ENCODE measurements at regions not wholly inside any gene's neighbourhood (a gene's known extent, or its start where the extent isn't known, plus 50 kb on each side); places are given as distances from the start of the nearest gene placed in this dataset.
"Not testable (repeated sequence)": the region's sequence is repeated elsewhere in the genome, so short reads cannot be mapped to it uniquely, and the experiment has no call there.

DNA sequence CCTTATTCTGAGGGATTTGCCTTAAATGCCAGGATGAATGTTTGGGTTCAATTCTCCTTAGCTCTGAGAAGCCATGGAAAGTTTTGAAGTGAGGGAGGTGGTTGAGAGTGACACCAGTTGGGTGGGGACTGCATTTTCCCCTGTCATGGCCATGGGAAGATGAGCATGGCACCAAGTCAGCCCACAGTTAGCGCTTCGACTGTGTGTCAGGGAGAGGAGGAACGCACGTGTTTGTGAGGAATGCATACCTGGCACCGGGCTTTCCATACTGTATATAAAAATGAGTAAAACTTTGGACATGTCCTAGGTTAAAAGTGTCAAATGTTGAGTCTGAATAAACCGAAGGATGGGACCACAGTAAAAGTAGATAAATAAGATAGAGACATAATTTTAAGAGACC, 187.5 kb upstream of the KL start:
- in situ Hi-C loops (cut with HindIII; ENCODE audit: low pct_unique_long_range_greater_than_20kb, low sequenced_read_pairs) = no loop called here
- no peak for DNase-seq (ENCODE audit: low read depth)

DNA sequence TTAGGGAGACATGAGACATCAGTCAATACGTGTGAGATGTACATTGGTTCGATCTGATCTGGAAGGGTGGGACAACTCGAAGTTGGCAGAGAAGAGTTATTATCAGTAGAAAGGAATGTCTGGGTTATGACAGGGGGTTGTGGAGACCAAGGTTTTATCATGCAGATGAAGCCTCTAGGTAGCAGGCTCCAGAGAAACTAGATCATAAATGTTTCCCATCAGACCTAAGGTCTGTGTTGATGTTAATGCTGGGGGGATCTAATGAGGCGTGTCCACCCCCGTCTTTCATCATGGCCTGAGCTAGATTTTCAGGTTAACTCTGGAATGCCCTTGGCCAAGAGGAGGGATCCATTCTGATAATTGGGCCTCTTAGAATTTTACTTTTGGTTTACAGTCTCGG, 187.0 kb upstream of the KL start:
- in situ Hi-C loops (cut with HindIII; ENCODE audit: low pct_unique_long_range_greater_than_20kb, low sequenced_read_pairs) = no loop called here
- peak; percentile 90 for DNase-seq (ENCODE audit: low read depth)

DNA sequence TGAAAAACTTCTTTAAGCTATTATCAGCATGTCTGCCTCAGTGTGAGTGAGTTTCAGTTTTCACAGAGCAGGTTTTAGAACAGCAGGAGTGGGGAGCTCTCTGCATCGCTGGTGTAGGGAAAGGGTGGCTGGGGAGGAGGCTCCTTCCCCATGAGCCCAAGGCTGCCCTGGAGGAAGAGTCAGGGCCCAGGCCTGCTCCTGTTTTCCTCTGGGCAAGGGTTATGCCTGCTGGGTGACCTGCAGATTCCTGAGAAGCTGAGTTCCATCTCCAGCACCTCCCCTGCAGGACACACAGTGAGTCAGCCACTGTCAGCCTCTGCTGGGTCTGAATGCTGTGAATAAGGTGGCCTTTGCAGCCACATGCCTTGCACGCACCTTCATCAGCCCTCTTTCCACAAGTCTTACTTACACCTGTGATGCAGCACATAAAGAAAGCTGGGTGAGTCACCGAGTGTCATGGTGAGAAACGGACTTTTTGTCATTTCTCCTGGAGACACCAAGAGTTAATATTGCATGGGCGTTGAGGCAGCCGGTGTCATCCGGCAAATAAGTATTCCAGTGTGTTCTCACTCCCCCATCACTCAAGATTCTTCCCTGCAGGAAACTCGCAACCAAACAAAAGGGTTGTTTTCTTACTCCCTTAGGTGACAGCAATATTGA, 186.4 kb upstream of the KL start:
- DNase-seq (ENCODE audit: low read depth) = peak; percentile 96
- in situ Hi-C loops (cut with HindIII; ENCODE audit: low pct_unique_long_range_greater_than_20kb, low sequenced_read_pairs) = no loop called here

DNA sequence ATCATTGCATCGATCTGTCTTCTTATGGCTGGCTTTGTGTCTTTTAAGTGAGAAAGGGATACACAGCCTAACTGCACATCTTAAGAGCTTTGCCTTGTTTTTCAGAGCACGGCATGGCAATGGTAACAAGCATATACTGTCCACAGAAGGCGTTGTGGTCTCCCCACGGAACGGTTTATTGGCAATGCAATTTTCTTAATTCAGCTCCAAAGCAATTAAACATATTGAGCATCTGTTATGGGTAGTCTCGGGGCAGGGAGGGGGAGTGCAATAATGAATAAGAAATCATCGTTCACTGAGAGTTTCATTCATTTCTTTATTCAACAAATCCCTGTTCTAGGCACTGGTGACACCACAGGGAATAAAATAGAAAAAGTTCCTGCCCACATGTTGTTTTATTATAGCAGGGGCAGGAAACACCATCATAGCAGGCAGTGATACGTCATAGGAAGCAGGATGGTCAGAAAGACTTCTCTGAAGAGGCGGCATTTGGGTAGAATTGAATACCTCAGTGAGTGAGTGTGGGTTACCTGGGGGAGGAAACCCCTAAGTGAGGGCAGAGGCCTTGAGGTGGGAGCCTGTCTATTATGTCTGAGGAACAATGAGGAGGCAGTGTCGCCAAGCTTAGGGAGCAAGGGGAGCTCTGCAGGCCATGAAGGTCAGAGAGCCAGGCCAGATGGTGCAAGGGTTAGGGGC, 185.7 kb upstream of the KL start:
- no peak for DNase-seq (ENCODE audit: low read depth)
- in situ Hi-C loops (cut with HindIII; ENCODE audit: low pct_unique_long_range_greater_than_20kb, low sequenced_read_pairs) = no loop called here

DNA sequence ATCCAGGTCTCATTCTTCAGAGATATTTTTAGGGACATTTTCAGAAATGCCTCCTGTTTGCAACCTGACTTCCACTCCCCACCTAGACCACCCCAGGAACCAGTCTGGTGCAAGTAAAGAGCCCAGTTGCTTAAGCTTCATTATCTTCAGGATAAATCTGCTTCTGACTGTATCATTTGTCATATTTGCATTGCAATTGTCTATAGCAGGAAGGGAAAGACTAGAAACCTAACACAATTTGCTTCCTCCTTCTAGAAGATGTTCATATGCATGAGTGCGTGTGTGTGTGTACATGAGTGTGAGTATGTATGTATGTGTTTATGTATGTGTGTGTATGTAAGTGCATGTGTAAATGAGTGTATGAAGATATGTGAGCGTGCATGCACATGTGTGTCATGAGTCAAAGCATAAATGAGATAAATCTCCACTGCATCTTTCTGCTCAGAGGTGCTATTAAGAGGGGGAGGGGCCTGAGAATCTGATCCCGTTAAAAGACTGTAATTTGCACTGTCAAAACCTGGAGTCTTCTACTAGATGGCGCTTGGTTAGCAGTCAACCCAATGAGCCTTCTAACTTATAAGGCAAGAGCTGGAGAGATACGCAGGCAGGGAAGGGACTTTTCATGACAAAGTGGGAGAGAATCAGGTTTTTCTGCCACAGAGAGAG, 178.8 kb upstream of the KL start:
- in situ Hi-C loops (cut with HindIII; ENCODE audit: low pct_unique_long_range_greater_than_20kb, low sequenced_read_pairs) = no loop called here
- DNase-seq (ENCODE audit: low read depth) = no peak

DNA sequence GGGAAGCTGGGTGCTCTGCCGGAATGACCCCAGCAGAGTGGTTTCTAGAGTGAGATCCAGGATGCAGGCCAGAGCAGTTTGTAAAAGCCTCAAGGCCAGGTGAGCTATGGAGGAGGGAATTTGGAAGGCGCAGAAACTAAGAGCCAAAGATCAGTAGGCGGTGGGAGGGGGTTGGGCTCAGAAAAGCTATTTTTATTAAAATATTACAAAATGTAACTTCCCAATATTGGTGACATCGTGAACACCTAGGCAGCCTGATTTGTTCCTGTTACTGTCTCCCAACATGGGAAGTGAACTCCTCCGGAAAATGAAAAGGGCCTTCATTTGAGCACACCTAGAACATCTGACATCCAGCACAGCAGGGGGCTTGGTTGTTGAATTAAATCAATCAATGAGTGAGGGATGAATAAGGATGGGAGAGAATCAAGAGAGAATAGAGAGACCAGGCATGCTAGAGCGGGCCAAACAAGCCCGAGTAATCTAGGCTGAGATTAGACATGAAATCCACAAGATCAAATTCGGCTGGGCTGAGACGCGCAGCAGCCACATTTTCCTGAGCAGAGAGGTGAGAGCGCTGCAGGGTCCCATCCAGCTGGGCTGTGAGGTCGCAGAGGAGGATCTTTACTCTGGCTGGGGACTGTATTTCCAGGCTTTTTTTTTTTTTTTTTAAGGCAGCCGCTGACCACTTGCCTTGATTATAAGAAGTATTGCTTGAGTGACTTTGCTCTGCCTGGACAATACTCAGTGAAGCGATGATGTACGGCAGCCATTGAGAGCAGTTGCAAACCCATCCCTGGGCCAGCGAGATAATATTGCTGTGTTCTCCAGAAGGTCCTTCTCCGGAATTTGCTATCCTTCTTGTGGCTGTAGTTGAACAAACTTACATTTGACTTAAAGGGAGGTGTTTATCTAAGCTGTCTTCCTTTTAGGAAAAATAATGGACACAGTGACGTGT, 178.0 kb upstream of the KL start:
- in situ Hi-C loops (cut with HindIII; ENCODE audit: low pct_unique_long_range_greater_than_20kb, low sequenced_read_pairs) = no loop called here
- peak; percentile 25 for DNase-seq (ENCODE audit: low read depth)

DNA sequence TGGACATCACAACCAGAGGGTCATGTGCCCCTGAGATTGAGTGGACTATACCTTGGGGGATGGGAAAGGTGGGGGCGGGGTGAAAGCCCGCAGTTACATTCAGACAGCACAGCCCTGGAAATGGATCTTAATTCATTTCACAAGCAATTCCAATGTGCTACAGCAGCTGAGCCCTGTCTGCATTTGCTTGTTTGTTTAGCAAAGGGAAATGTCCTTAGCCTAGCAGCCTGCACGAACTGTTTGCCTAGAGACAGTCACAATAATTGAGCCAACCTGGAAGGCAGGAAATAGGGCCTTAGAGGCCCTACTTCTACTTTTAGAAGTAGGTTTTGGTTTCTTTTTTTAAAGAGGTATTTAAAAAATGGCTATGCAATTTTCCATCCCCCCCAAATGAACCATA, 177.3 kb upstream of the KL start:
- DNase-seq (ENCODE audit: low read depth) = peak; percentile 8
- in situ Hi-C loops (cut with HindIII; ENCODE audit: low pct_unique_long_range_greater_than_20kb, low sequenced_read_pairs) = no loop called here

DNA sequence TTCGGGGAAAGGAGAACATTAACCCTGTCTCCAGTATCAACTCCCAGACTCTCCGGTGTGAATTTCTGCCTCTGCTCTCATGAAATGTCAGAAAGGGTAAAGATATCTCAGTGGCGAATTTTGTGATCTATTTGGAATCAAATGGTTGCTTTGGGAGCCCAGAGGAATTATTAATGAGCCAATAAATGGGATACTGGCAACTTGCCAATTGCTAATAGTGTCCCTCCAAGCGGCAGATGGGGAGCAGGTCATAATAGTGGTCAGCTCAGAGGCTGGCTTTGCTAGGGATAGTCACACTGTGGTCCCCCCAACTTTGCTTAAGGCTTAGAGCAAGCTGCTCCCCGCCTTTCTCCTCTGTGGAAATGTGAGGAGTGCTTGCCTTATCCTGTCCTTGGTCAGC, 176.1 kb upstream of the KL start:
- no peak for DNase-seq (ENCODE audit: low read depth)
- in situ Hi-C loops (cut with HindIII; ENCODE audit: low pct_unique_long_range_greater_than_20kb, low sequenced_read_pairs) = no loop called here

DNA sequence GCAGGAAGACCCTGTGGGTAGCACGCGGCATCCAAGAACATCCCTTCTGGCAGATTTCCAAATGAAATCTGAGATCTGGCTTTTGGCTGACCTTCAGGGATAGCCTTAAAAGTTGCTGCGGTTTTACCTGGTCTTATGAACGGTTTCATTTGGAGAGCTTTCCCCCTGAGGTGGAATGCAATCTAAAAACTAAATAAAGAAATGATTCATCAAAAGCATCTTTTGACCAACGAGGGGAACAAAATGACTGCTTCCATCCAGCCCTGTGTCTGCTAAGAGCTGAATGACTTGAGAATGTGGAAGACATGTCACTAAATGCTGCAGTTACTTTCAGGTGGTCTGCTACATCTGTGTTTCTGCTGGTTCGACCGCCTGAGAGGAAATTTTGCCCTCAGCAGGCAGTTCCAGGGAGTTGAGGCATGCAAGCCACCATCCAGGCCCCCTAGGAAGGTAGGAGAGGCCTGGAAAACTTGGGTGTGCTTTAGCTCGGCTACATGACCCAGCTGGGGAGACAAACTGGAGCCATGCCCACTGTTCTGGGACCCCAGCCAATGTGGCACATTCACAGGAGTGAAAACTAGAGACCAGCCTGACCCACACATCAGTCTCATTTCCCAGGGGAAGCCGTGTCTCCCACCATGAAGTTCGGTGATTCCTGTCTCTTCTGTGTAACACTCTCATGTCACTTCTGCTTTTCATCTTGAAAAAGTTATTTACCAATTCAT, 175.1 kb upstream of the KL start:
- in situ Hi-C loops (cut with HindIII; ENCODE audit: low pct_unique_long_range_greater_than_20kb, low sequenced_read_pairs) = no loop called here
- DNase-seq (ENCODE audit: low read depth) = no peak

DNA sequence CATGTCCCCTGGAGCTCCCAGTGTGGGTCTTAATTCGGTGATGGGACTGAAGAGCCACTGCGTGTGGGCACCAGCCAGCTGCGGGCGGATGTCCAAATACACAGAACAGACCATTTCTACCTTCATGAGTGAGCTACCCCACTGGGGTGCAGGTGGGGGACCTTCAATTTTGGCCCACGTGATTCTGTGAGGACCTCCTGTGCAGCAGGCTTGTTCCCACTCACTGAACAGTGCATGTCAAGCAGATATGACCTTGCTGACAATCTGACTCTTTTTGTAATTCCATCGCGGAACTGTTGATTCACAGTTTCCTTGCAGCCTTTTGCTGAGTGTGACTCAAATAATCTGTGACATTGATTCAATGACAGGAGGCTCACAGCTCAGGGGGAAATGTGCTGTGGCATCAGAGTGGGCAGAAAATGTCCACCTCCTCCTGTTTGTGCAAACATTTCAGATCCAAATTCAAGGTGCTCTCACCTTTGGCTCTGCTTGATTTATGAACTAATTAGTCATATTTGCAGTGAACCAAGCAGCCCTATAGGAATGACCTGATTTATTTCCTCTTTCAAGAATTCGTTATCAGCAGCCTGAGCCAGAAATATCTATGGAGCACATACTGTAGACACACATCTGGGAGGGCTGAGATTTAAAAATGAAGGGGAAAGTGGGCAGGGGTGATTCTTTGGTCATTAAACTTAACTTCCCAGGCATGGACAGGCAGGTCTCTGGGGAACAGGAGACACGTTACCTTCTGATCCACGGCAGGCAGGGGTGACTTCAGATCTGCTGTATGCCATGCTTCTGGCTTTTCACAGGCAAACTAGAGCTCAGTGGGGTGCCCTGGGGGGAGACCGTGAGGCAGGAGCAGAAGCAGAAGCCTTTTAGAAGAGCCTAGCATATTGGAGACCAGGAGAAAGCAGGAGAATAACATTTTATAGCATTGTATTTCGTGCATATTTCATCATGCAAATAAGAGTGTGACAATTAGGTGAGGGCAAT, 170.0 kb upstream of the KL start:
- in situ Hi-C loops (cut with HindIII; ENCODE audit: low pct_unique_long_range_greater_than_20kb, low sequenced_read_pairs) = no loop called here
- no peak for DNase-seq (ENCODE audit: low read depth)

DNA sequence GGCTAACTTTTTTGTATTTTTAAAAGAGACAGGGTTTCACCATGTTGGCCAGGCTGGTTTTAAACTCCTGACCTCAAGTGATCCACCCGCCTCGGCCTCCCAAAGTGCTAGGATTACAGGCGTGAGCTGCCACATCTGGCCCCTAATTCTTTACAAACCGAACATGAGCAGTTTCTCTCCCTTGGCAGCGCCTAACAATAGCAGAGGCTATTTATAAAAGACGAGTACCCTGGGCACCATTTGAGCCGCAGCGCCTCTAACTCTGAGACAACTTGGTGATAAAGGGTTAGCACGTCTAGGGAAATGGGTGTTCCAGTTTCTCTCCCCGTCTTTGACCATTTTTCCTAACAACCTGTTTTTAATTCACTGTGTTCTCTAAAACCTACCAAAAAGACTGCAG, 168.2 kb upstream of the KL start:
- DNase-seq (ENCODE audit: low read depth); in situ Hi-C loops (cut with HindIII; ENCODE audit: low pct_unique_long_range_greater_than_20kb, low sequenced_read_pairs): not testable (repeated sequence)

DNA sequence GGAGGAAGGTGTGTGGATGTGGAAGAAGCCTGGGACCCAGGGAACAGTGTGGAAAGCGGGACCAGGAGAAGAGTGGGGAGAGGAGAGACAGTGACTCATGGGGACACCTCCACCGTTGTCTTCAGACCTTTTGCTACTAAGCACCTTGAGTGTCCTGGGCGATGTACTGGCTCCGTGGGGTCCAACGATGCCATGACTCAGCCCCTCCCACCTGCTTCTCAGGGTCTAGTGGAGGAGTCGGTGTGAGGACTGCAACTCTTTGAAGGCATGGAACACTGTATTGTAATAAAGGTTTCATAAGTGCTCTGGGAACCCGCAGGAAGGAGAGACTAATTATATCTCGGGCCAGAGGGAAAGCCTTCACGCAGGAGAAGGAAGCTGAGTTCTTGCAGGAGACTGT, 166.9 kb upstream of the KL start:
- in situ Hi-C loops (cut with HindIII; ENCODE audit: low pct_unique_long_range_greater_than_20kb, low sequenced_read_pairs) = no loop called here
- no peak for DNase-seq (ENCODE audit: low read depth)

DNA sequence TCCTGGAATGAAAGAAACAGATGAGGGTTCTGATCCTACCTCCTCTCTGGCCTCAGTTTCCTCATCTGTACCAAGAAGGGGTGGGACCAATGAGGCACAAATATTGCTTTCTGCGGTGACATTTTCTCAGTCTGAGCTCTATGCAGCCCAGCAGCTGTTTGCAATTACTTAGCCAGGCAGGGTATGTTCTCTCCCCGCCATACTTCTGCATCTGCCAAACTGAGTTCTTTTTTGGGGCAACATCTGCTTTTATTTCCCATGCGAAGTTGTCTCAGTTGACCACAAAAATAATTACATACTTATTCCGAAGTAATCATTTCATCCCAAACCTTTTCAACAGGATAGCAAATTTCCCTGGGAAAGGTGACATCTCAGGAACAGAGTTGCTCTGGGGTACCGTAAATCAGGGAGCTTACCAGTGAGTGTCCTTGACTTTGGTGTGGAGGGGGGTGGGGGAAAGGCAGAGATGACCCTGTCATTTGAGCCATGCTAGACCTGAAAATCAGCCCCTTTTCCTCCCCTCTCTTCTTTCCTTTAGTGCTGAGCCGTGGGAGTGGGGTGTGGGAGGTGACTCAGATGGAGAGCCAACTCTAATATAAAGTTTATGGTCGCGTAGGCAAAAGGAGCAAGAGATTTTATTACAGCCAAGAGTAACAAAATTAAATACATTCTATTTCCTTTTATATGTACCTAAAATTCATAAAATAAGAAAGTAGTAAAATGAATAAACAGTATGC, 165.7 kb upstream of the KL start:
- no peak for DNase-seq (ENCODE audit: low read depth)
- in situ Hi-C loops (cut with HindIII; ENCODE audit: low pct_unique_long_range_greater_than_20kb, low sequenced_read_pairs) = no loop called here

DNA sequence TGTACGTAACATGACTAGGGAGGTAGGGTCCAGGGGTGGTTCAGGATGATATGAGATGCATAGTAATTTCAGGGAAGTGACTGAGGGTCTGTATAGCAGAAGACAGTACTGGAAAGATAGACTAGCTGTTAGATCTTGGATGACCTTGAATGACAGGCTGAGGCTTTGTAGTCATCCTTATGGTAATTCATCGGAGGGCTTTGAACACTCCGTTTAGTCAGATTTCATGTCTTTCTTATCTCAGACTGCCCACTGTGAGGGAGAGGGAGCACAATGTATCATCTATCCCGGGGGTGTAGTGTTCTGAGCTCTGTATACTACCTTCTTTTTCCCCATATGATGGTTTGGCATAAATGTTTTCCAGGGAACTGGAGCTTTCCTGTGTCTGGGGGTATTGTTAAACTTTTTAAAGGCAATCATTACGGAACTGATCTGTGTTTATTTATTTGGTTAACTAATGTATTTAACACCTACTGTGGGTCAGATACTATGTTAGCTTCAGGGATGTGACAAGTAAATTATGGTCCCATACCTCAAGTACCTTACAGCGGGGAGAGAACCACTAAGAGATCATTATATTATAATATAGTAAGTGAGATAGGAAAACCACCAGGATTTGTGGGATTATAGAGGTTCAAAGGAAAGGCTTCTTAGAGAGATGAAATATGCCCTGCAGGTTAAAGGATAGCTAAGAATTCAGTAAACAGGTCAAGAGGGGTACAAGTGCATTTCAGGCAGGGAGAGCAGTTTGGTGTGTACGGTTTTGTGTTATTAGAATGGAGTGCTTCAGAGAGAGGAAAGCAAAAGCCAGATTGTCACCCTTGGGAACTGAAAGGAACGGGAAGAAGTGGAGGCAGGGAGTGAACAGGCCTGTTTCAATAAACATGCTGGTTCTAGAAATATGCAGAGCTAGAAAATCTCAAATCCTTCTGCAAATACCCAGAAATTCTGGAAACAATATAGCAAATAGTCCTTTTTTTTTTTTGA, 164.8 kb upstream of the KL start:
- in situ Hi-C loops (cut with HindIII; ENCODE audit: low pct_unique_long_range_greater_than_20kb, low sequenced_read_pairs) = no loop called here

DNA sequence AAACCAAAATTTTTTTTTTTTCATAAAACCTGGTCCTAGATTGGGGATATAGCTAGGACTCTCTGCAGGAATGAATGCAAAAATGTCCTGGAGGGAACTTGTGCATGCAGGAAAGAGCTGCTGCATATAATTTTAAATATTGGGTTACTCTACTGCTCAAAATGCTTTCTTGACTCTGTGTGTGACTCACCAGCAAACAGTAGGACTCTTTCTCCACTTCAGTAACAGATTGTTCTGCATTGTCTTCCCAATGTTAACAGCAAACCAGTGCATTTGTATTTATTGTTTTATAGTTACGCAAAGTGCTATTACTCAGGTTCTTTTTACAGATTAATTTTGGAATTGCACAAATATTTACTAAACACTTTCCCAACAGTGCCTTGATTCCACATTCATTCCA, 163.7 kb upstream of the KL start:
- DNase-seq (ENCODE audit: low read depth) = no peak
- in situ Hi-C loops (cut with HindIII; ENCODE audit: low pct_unique_long_range_greater_than_20kb, low sequenced_read_pairs) = no loop called here

More for the DNA sequence above, 164.8 kb upstream of the KL start:
- DNase-seq (ENCODE audit: low read depth) = no peak
